ENCODE measurements at regions not wholly inside any gene's neighbourhood (a gene's known extent, or its start where the extent isn't known, plus 50 kb on each side); places are given as distances from the start of the nearest gene placed in this dataset.

DNA sequence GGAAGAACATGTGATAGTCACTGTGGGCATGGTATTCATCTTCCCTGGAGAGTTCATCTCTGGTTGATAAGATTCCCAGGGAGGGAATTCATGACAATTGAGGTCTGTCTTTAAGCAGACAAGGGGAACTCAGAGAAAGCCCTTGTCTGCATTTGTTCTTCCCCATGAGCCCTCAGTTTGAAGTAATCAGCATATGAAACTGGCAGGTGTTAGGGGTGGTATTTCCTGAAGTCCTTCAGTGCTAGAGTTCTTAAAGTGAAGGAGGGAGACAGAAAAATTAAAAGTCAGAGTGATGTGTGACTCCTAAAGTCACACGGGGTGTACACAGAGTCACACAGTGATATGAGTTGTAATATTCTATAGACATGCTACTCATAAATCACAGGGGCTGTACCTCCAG, 60.6 kb upstream of the SYK start:
- CTCF ChIA-PET = no interaction called here
- BruUV-seq (replicated peaks) = no TSS peak
- no peaks in the 10 kb centered on the region for H3K36me3 Mint-ChIP-seq (ENCODE audit: insufficient read depth, unreplicated experiment)
- H3K4me1 Mint-ChIP-seq (ENCODE audit: low read depth, unreplicated experiment) = no peaks in the 10 kb centered on the region
- intact Hi-C loops (cut with micrococcal nuclease; ENCODE audit: unreplicated experiment) = no loop called here
- DNase-seq = no peak
- H3K27me3 Mint-ChIP-seq (ENCODE audit: unreplicated experiment) = no peaks in the 10 kb centered on the region
- TF ChIP-seq, protein P1, sequence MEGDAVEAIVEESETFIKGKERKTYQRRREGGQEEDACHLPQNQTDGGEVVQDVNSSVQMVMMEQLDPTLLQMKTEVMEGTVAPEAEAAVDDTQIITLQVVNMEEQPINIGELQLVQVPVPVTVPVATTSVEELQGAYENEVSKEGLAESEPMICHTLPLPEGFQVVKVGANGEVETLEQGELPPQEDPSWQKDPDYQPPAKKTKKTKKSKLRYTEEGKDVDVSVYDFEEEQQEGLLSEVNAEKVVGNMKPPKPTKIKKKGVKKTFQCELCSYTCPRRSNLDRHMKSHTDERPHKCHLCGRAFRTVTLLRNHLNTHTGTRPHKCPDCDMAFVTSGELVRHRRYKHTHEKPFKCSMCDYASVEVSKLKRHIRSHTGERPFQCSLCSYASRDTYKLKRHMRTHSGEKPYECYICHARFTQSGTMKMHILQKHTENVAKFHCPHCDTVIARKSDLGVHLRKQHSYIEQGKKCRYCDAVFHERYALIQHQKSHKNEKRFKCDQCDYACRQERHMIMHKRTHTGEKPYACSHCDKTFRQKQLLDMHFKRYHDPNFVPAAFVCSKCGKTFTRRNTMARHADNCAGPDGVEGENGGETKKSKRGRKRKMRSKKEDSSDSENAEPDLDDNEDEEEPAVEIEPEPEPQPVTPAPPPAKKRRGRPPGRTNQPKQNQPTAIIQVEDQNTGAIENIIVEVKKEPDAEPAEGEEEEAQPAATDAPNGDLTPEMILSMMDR (IDR thresholded peaks at IDR 0.05; ENCODE audit: unreplicated experiment) = no peak
- H3K27ac Mint-ChIP-seq (ENCODE audit: unreplicated experiment) = no peak overlapping the region
- H3K9me3 Mint-ChIP-seq (ENCODE audit: low read depth, unreplicated experiment) = peaks cover 3% of the 10 kb centered on the region
- no peak overlapping the region for H3K4me3 Mint-ChIP-seq (ENCODE audit: low read depth, unreplicated experiment)

DNA sequence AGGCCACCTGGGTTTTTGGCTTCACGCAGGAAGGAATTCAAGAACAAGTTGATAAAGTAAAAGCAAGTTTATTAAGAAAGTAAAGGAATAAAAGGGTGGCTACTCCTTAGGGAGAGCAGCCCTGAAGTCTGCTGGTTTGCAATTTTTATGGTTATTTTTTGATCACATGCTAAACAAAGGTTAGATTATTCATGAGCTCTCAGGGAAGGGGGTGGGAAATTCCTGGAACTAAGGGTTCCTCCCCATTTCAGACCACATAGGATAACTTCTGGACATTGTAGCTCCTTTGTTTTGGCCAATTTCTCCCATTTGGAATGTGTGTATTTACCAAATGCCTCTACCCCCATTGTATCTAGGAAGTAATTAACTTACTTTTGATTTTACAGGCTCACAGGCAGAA, 63.9 kb upstream of the SYK start:
- BruUV-seq (replicated peaks) = no TSS peak
- intact Hi-C loops (cut with micrococcal nuclease; ENCODE audit: unreplicated experiment) = no loop called here
- TF ChIP-seq, protein P1 (IDR thresholded peaks at IDR 0.05; ENCODE audit: unreplicated experiment) = no peak
- no peak overlapping the region for H3K27ac Mint-ChIP-seq (ENCODE audit: unreplicated experiment)
- no peaks in the 10 kb centered on the region for H3K27me3 Mint-ChIP-seq (ENCODE audit: unreplicated experiment)
- H3K4me3 Mint-ChIP-seq (ENCODE audit: low read depth, unreplicated experiment) = no peak overlapping the region
- no peaks in the 10 kb centered on the region for H3K4me1 Mint-ChIP-seq (ENCODE audit: low read depth, unreplicated experiment)
- H3K36me3 Mint-ChIP-seq (ENCODE audit: insufficient read depth, unreplicated experiment) = no peaks in the 10 kb centered on the region
- peaks cover 3% of the 10 kb centered on the region for H3K9me3 Mint-ChIP-seq (ENCODE audit: low read depth, unreplicated experiment)
- no peak for DNase-seq
- CTCF ChIA-PET = no interaction called here

DNA sequence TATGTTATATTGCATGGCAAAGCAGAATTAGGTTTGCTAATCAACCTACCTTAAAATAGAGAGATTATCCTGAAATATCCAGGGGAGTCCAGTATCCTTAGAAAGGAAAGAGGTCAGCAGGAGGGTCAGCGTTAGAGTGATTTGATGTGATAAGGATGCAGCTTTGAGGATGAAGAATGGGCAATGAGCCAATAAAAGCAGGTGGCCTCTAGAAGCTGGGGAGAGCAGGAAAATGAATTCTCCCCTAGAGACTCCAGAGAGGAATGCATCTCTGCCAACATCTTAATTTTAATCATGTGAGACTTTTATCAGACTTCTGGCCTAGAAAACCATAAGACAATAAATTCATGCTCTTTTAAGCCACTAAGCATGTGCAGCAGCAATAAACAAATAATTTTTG, 65.7 kb upstream of the SYK start:
- CTCF ChIA-PET = no interaction called here
- no TSS peak for BruUV-seq (replicated peaks)
- intact Hi-C loops (cut with micrococcal nuclease; ENCODE audit: unreplicated experiment) = no loop called here
- peaks cover 3% of the 10 kb centered on the region for H3K9me3 Mint-ChIP-seq (ENCODE audit: low read depth, unreplicated experiment)
- no peaks in the 10 kb centered on the region for H3K4me1 Mint-ChIP-seq (ENCODE audit: low read depth, unreplicated experiment)
- no peak overlapping the region for H3K4me3 Mint-ChIP-seq (ENCODE audit: low read depth, unreplicated experiment)
- DNase-seq = no peak
- no peak overlapping the region for H3K27ac Mint-ChIP-seq (ENCODE audit: unreplicated experiment)
- H3K27me3 Mint-ChIP-seq (ENCODE audit: unreplicated experiment) = no peaks in the 10 kb centered on the region
- no peaks in the 10 kb centered on the region for H3K36me3 Mint-ChIP-seq (ENCODE audit: insufficient read depth, unreplicated experiment)
- TF ChIP-seq, protein P1 (IDR thresholded peaks at IDR 0.05; ENCODE audit: unreplicated experiment) = no peak

DNA sequence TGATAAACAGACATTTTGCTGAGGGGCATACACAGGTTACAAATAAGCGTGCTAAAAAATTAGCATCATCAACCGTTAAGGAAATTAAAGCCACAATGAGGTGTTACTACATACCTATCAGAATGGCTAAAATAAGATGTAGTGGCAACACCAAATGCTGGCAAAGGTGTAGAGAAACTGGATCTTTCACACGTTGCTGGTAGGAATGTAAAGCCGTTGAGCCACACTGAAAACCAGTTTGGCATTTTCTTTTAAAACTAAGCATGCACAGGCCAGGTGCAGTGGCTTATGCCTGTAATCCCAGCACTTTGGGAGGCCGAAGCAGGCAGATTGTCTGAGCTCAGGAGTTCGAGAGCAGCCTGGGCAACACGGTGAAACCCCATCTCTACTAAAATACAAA, 67.0 kb upstream of the SYK start:
- no peak overlapping the region for H3K27ac Mint-ChIP-seq (ENCODE audit: unreplicated experiment)
- DNase-seq = no peak
- H3K27me3 Mint-ChIP-seq (ENCODE audit: unreplicated experiment) = no peaks in the 10 kb centered on the region
- intact Hi-C loops (cut with micrococcal nuclease; ENCODE audit: unreplicated experiment) = no loop called here
- H3K4me3 Mint-ChIP-seq (ENCODE audit: low read depth, unreplicated experiment) = no peak overlapping the region
- H3K36me3 Mint-ChIP-seq (ENCODE audit: insufficient read depth, unreplicated experiment) = no peaks in the 10 kb centered on the region
- TF ChIP-seq, protein P1 (IDR thresholded peaks at IDR 0.05; ENCODE audit: unreplicated experiment) = no peak
- H3K9me3 Mint-ChIP-seq (ENCODE audit: low read depth, unreplicated experiment) = no peaks in the 10 kb centered on the region
- BruUV-seq (replicated peaks) = no TSS peak
- no peaks in the 10 kb centered on the region for H3K4me1 Mint-ChIP-seq (ENCODE audit: low read depth, unreplicated experiment)
- CTCF ChIA-PET = no interaction called here

DNA sequence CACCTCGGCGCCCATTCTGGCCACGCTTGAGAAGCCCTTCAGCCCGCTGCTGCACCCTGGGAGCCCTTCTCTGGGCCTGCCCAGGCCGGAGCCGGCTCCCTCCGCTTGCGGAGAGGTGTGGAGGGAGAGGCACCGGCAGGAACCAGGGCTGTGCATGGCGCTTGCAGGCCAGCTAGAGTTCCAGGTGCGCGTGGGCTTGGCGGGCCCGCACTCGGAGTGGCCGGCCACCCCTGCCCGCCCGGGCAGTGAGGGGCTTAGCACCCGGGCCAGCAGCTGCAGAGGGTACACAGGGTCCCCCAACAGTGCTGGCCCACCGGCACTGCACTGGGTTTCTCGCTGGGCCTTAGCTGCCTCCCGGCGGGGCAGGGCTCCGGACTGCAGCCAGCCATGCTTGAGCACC, 72.3 kb upstream of the SYK start:
- DNase-seq = no peak
- Mint-ChIP-seq H3K4me1 (ENCODE audit: low read depth, unreplicated experiment) (peaks cover 9% of the 10 kb centered on the region), H3K9me3 (ENCODE audit: low read depth, unreplicated experiment) (no peaks in the 10 kb centered on the region), H3K27ac (ENCODE audit: unreplicated experiment) (no peak overlapping the region), H3K4me3 (ENCODE audit: low read depth, unreplicated experiment) (no peak overlapping the region), H3K36me3 (ENCODE audit: insufficient read depth, unreplicated experiment) (no peaks in the 10 kb centered on the region), H3K27me3 (ENCODE audit: unreplicated experiment) (no peaks in the 10 kb centered on the region)
- no TSS peak for BruUV-seq (replicated peaks)
- intact Hi-C loops (cut with micrococcal nuclease; ENCODE audit: unreplicated experiment) = no loop called here
- CTCF ChIA-PET = no interaction called here
- TF ChIP-seq, protein P1 (IDR thresholded peaks at IDR 0.05; ENCODE audit: unreplicated experiment) = no peak
